ENCODE measurements at regions not wholly inside any gene's neighbourhood (a gene's known extent, or its start where the extent isn't known, plus 50 kb on each side); places are given as distances from the start of the nearest gene placed in this dataset.
A peak's percentile ranks its signal among the peaks of the same experiment; 100 is the strongest.

GRCh38 chr6:155883741-155884140 is 428.1 kb upstream of the NOX3 start:
- H3K4me2 ChIP-seq = no peak overlapping the region
- Mint-ChIP-seq H3K36me3 (ENCODE audit: low read depth) (no peaks in the 10 kb centered on the region), H3K4me3 (no peak overlapping the region), H3K27me3 (ENCODE audit: insufficient read depth, low read depth, poor library complexity) (peaks cover 4% of the 10 kb centered on the region), H3K9me3 (no peaks in the 10 kb centered on the region), H3K27ac (no peak overlapping the region), H3K4me1 (peaks cover 24% of the 10 kb centered on the region)
- H3K27me3 ChIP-seq (ENCODE audit: insufficient read depth) = no peaks in the 10 kb centered on the region
- no peaks in the 10 kb centered on the region for H3K36me3 ChIP-seq (ENCODE audit: insufficient read depth)
- no peak for TF ChIP-seq ZNF114 (CRISPR knock-in tag; IDR thresholded peaks at IDR 0.05)
- no peak for TF ChIP-seq NANOG (IDR thresholded peaks at IDR 0.05; ENCODE audit: borderline replicate concordance)
- no peak for TF ChIP-seq POLR2AphosphoS5 (IDR thresholded peaks at IDR 0.05; ENCODE audit: low read depth)
- TF ChIP-seq ZNF331 (CRISPR knock-in tag; IDR thresholded peaks at IDR 0.05; ENCODE audit: low read depth) = no peak
- no peak for TF ChIP-seq EZH2 (IDR thresholded peaks at IDR 0.05; ENCODE audit: low read depth, unreplicated experiment)
- TF ChIP-seq ZNF462 (CRISPR knock-in tag; IDR thresholded peaks at IDR 0.05) = no peak
- no peak for TF ChIP-seq JUNB (IDR thresholded peaks at IDR 0.05; ENCODE audit: unreplicated experiment)
- no peak for TF ChIP-seq STAT1 (IDR thresholded peaks at IDR 0.05; ENCODE audit: unreplicated experiment)
- no peak for TF ChIP-seq CTCF (conservative IDR thresholded peaks at IDR 0.05; ENCODE audit: low read depth in 2 of 2)
- no peak for TF ChIP-seq CREB1 (CRISPR knock-in tag; IDR thresholded peaks at IDR 0.05; ENCODE audit: low read depth)
- TF ChIP-seq EZH2phosphoT487 (IDR thresholded peaks at IDR 0.05; ENCODE audit: unreplicated experiment) = no peak
- no peak for TF ChIP-seq REST (IDR thresholded peaks at IDR 0.05; ENCODE audit: unreplicated experiment)
- no peak for TF ChIP-seq ETS1 (IDR thresholded peaks at IDR 0.05)
- H4K20me1 ChIP-seq (replicated peaks; ENCODE audit: insufficient read depth) = no peaks in the 10 kb centered on the region
- H3K4me3 ChIP-seq = no peak overlapping the region
- H3K4me1 ChIP-seq (ENCODE audit: insufficient read depth) = peaks cover 36% of the 10 kb centered on the region
- H3K27ac ChIP-seq (ENCODE audit: low read depth) = no peak overlapping the region
- no peaks in the 10 kb centered on the region for H3K79me2 ChIP-seq (replicated peaks; ENCODE audit: insufficient read depth)
- no peaks in the 10 kb centered on the region for H3F3A ChIP-seq (replicated peaks; ENCODE audit: low read depth)
- 0 out of 2 replicates have a peak overlapping the region, but pooled peaks have one; percentile 64 for H2AFZ ChIP-seq
- H3K9me2 ChIP-seq (ENCODE audit: insufficient read depth) = peaks cover 4% of the 10 kb centered on the region; the same call in 1 of the 2 replicates
- DNase-seq (ENCODE audit: low spot score) (no peak), ATAC-seq (no peak)

Measured in GM23338 (cell line).